Motor neuron (in vitro differentiated cells): ENCODE measurements at regions not wholly inside any gene's neighbourhood (a gene's known extent, or its start where the extent isn't known, plus 50 kb on each side); places are given as distances from the start of the nearest gene placed in this dataset.
"Not testable (repeated sequence)": the region's sequence is repeated elsewhere in the genome, so short reads cannot be mapped to it uniquely, and the experiment has no call there.

ENCODE experiments used
- ATAC-seq, 8 experiments: fragments of 200-7000 bp; cut with Tn5 transposase; replicated peaks in 6 of 8; 2 replicates each; pipeline ENCODE4 v1.8.0; 2021; ENCODE audit warnings: mild to moderate bottlenecking in 8 of 8, moderate library complexity in 8 of 8
- H3K27ac ChIP-seq, 2 donors: fragments of 250-450 bp; sonication (Bioruptor Pico); 2 replicates each; pipeline ENCODE4 v1.9.0; 2021; ENCODE audit warnings: antibody characterized with exemption in 2 of 2, mild to moderate bottlenecking in 2 of 2, moderate library complexity in 1 of 2
- H3K4me1 ChIP-seq, 2 donors: fragments of 250-450 bp; sonication (Bioruptor Pico); replicated peaks in 1 of 2; 2 replicates each; pipeline ENCODE4 v1.6.1; 2021; ENCODE audit warnings: antibody characterized with exemption in 2 of 2, mild to moderate bottlenecking in 2 of 2, moderate library complexity in 1 of 2
- H3K4me3 ChIP-seq, 5 donors: fragments of 250-450 bp; sonication (Bioruptor Pico); 2 replicates each; pipeline ENCODE4 v1.9.0; 2021; ENCODE audit warnings: antibody characterized with exemption in 5 of 5, mild to moderate bottlenecking in 5 of 5, moderate library complexity in 4 of 5
- WGBS, 10 experiments: fragments of 450-650 bp; shearing (Covaris generic); methylation state at CpG; one replicate each; pipeline ENCODE4 v1.0.0; 2022; 5-methylcytosine and 5-hydroxymethylcytosine counted together
- in situ Hi-C, 9 experiments: fragments of 400-800 bp; cut with MboI; loops; one replicate each; pipeline ENCODE4 v1.15.0; 2021; ENCODE audit warnings: low sequenced_read_pairs in 9 of 9, low pct_unique_long_range_greater_than_20kb in 2 of 9; ENCODE audit not compliant: unreplicated experiment in 9 of 9

- ATAC-seq, H3K4me1 ChIP-seq, H3K4me3 ChIP-seq, in situ Hi-C loops, H3K27ac ChIP-seq: not testable (repeated sequence)
- 20 to 100% (median 90%) methylated on average over 1 of the region's 1 CpG; no CpG with 5 or more reads in 3 of the 10 experiments for WGBS, 10 experiments
Observed at GRCh38 chr13:65490725-65491124, 1739.4 kb downstream of the PCDH9 start.

- Histone ChIP-seq H3K27ac (no peak overlapping the region), H3K4me1 (no peaks in the 10 kb centered on the region), H3K4me3 (no peak overlapping the region)
- ATAC-seq: no peak
- in situ Hi-C loops: no loop called here
- 0 to 85% (median 61%) methylated on average over 1 to 3 of the region's 3 CpGs; no CpG with 5 or more reads in 2 of the 10 experiments for WGBS, 10 experiments
Observed at GRCh38 chr13:65488606-65489005, 1741.5 kb downstream of the PCDH9 start.

DNA sequence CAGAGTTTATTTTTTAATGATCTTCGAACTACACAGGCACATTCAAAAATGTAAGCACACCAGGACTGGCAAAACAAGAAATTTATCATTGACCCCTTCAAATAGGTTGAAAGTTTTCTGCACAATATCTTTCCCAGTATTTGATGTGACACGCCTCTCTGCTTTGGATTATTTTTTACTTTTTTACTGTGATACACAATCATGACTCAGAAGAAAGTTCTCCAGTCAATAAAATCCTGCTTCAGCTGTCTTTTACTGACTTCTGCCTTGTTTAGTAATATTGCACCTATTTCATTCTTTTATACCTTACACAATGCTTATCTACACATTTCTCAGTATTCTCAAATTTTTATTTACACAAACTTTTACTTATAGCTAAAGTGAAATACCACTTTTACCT is 1750.4 kb downstream of the PCDH9 start:
- H3K27ac ChIP-seq: no peak overlapping the region
- ATAC-seq: no peak
- in situ Hi-C loops: no loop called here
- no peak overlapping the region for H3K4me3 ChIP-seq
- no peaks in the 10 kb centered on the region for H3K4me1 ChIP-seq
- WGBS, 10 experiments: 0 to 96% (median 73%) methylated on average over 1 to 2 of the region's 2 CpGs

- peak in 1 of 8 experiments; percentile 65 for ATAC-seq
- H3K4me1 ChIP-seq: no peaks in the 10 kb centered on the region
- in situ Hi-C loops: no loop called here
Observed at GRCh38 chr13:65473196-65473595, 1756.9 kb downstream of the PCDH9 start.

GRCh38 chr13:65472336-65472735 is 1757.8 kb downstream of the PCDH9 start:
- Histone ChIP-seq H3K27ac (no peak overlapping the region), H3K4me1 (no peaks in the 10 kb centered on the region), H3K4me3 (no peak overlapping the region)
- in situ Hi-C loops: no loop called here
- ATAC-seq: no peak
- WGBS, 10 experiments: 0 to 100% (median 77%) methylated on average over 1 to 2 of the region's 2 CpGs

More at GRCh38 chr13:65473196-65473595, 1756.9 kb downstream of the PCDH9 start:
- Histone ChIP-seq H3K27ac (no peak overlapping the region), H3K4me3 (no peak overlapping the region)
- WGBS, 10 experiments: 0 to 100% (median 89%) methylated on average over 1 of the region's 1 CpG; no CpG with 5 or more reads in 1 of the 10 experiments

DNA sequence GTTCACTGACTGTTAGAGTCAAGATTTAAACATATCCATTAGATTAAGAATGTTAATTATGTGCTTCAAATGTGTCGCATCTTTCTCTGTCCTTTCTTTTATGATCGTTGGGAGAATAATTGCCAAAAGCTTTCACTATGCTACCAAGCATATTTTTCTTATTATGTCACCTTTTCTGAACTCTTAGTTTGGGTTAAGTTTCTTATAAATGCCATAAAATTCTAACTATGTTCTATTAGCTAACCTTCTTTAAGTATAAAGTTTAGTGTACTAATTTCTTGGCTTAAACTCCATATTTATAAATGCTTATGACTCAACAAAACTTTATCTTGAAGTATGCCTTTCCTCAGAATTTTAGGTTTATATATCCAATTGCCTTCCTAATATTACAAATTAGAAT is 1759.4 kb downstream of the PCDH9 start:
- Histone ChIP-seq H3K4me1 (no peaks in the 10 kb centered on the region), H3K27ac (no peak overlapping the region), H3K4me3 (no peak overlapping the region)
- in situ Hi-C loops: no loop called here
- no peak for ATAC-seq
- WGBS, 10 experiments: 0 to 100% (median 62%) methylated on average over 1 to 2 of the region's 2 CpGs

GRCh38 chr13:65468628-65469027 is 1761.5 kb downstream of the PCDH9 start:
- ATAC-seq: no peak
- no peaks in the 10 kb centered on the region for H3K4me1 ChIP-seq
- H3K27ac ChIP-seq: no peak overlapping the region
- in situ Hi-C loops: no loop called here
- no peak overlapping the region for H3K4me3 ChIP-seq

GRCh38 chr13:65461590-65461989 is 1768.5 kb downstream of the PCDH9 start:
- in situ Hi-C loops: no loop called here
- H3K4me3 ChIP-seq: no peak overlapping the region
- ATAC-seq: no peak
- H3K4me1 ChIP-seq: no peaks in the 10 kb centered on the region
- 46 to 96% (median 87%) methylated on average over 2 to 6 of the region's 6 CpGs; no CpG with 5 or more reads in 1 of the 10 experiments for WGBS, 10 experiments
- no peak overlapping the region for H3K27ac ChIP-seq

GRCh38 chr13:65460136-65460535 is 1770.0 kb downstream of the PCDH9 start:
- in situ Hi-C loops: no loop called here
- no peak for ATAC-seq
- Histone ChIP-seq H3K4me3 (no peak overlapping the region), H3K4me1 (no peaks in the 10 kb centered on the region), H3K27ac (no peak overlapping the region)
- WGBS, 10 experiments: 20 to 100% (median 83%) methylated on average over 1 of the region's 1 CpG; no CpG with 5 or more reads in 1 of the 10 experiments

DNA sequence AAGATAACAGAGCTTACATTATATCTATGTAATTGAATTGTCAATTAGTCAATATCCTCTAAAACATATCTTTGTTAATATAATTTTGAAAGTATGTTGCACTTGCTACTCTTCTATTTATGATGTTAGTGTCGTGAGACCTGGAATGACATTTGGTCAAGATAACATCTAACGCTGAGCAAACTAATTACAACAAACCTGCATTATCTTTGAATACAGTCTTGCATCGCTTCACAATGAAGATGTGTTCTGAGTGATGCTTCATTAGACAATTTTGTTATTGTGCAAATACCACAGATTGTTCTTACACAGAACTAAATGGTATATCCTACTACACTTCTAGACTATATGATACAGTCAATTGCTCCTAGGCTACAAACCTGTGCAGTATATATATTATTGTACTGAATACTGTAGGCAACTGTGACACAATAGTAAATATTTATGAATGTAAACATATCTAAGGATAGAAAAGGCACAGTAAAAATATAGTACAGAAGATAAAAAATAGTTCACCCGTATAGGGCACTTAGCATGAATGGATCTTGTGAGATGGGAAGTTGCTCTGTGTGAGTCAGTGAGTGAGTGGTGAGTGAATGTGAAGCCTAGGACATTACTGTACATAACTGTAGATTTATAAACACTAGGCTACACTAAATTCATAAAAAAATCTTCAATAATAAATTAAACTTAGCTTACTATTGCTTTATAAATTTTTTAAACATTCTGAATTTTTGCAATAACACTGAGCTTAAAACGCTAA is 1773.8 kb downstream of the PCDH9 start:
- Histone ChIP-seq H3K4me1 (no peaks in the 10 kb centered on the region), H3K27ac (no peak overlapping the region), H3K4me3 (no peak overlapping the region)
- ATAC-seq: no peak
- in situ Hi-C loops: no loop called here
- 14 to 100% (median 82%) methylated on average over 1 to 5 of the region's 5 CpGs for WGBS, 10 experiments

- 4 to 100% (median 89%) methylated on average over 2 to 4 of the region's 4 CpGs for WGBS, 10 experiments
- H3K27ac ChIP-seq: no peak overlapping the region
- no peak for ATAC-seq
- in situ Hi-C loops: no loop called here
- H3K4me3 ChIP-seq: no peak overlapping the region
- no peaks in the 10 kb centered on the region for H3K4me1 ChIP-seq
Observed at GRCh38 chr13:65454403-65454802, 1775.7 kb downstream of the PCDH9 start.

GRCh38 chr13:65453982-65454381 is 1776.2 kb downstream of the PCDH9 start:
- no peak for ATAC-seq
- Histone ChIP-seq H3K27ac (no peak overlapping the region), H3K4me1 (no peaks in the 10 kb centered on the region), H3K4me3 (no peak overlapping the region)
- in situ Hi-C loops: no loop called here
- WGBS, 10 experiments: 12 to 83% (median 56%) methylated on average over 1 to 2 of the region's 2 CpGs; no CpG with 5 or more reads in 2 of the 10 experiments

GRCh38 chr13:65445340-65445739 is 1784.8 kb downstream of the PCDH9 start:
- no peak for ATAC-seq
- Histone ChIP-seq H3K4me3 (no peak overlapping the region), H3K4me1 (no peaks in the 10 kb centered on the region), H3K27ac (no peak overlapping the region)
- in situ Hi-C loops: no loop called here

DNA sequence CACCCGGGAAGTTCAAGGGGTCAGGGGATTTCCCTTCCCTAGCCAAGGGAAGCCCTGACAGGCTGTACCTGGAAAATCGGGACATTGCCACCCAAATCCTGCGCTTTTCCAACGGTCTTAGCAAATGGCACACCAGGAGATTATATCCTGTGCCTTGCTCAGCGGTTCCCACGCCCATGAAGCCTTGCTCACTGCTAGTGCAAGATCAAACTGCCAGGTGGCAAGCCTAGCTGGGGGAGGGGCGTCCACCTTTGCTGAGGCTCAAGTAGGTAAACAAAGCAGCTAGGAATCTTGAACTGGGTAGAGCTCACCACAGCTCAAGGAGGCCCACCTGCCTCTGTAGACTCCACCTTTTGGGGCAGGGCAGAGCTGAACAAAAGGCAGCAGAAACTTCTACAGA is 1794.5 kb downstream of the PCDH9 start:
- in situ Hi-C loops: no loop called here
- H3K4me3 ChIP-seq: no peak overlapping the region
- no peak for ATAC-seq
- 0 to 100% (median 63%) methylated on average over 1 to 5 of the region's 7 CpGs; no CpG with 5 or more reads in 2 of the 10 experiments for WGBS, 10 experiments
- H3K27ac ChIP-seq: no peak overlapping the region
- no peaks in the 10 kb centered on the region for H3K4me1 ChIP-seq
